ENCODE measurements at regions not wholly inside any gene's neighbourhood (a gene's known extent, or its start where the extent isn't known, plus 50 kb on each side); places are given as distances from the start of the nearest gene placed in this dataset.

- Histone ChIP-seq H3K9ac (replicated peaks in 1 of 4; ENCODE audit: extremely low read depth in 1 of 4, low read depth in 3 of 4, low read length in 3 of 4) (no peak overlapping the region), H3K56ac (replicated peaks; ENCODE audit: insufficient read length, low read depth, low read length) (no peak overlapping the region), H4K8ac (ENCODE audit: extremely low read depth, insufficient read depth, low read length) (no peak overlapping the region), H3K4me3 (ENCODE audit: extremely low read depth in 1 of 4, insufficient read depth in 2 of 4, low read depth in 3 of 4, low read length in 4 of 4) (no peak overlapping the region), H3K23ac (ENCODE audit: insufficient read length) (no peak overlapping the region), H3K18ac (ENCODE audit: extremely low read depth, low read length) (no peak overlapping the region), H3K4ac (replicated peaks; ENCODE audit: insufficient read length, low read depth, low read length) (no peak overlapping the region), H3K9me3 (ENCODE audit: insufficient read depth in 2 of 2, low read depth in 1 of 2, low read length in 1 of 2) (no peaks in the 10 kb centered on the region), H2AFZ (ENCODE audit: low read length) (no peak overlapping the region), H3K14ac (ENCODE audit: insufficient read length) (no peak overlapping the region), H3K36me3 (ENCODE audit: control insufficient read depth in 2 of 4, insufficient read depth in 4 of 4, low read length in 3 of 4) (no peaks in the 10 kb centered on the region), H2BK12ac (ENCODE audit: low read depth, low read length) (no peak overlapping the region), H2BK120ac (replicated peaks; ENCODE audit: low read depth, low read length) (no peak overlapping the region), H4K20me1 (replicated peaks in 1 of 2; ENCODE audit: control insufficient read depth in 1 of 2, insufficient read depth in 2 of 2, low read length in 2 of 2) (no peaks in the 10 kb centered on the region), H2BK20ac (ENCODE audit: low read length) (no peak overlapping the region), H3K27me3 (replicated peaks in 1 of 4; ENCODE audit: control insufficient read depth in 3 of 4, extremely low read depth in 1 of 4, insufficient read depth in 3 of 4, low read length in 3 of 4) (no peaks in the 10 kb centered on the region), H2BK5ac (ENCODE audit: low read depth, low read length) (no peak overlapping the region), H2AK5ac (ENCODE audit: low read depth, low read length) (no peak overlapping the region), H3K4me1 (replicated peaks in 1 of 4; ENCODE audit: control insufficient read depth in 3 of 4, insufficient read depth in 4 of 4, low read length in 3 of 4) (no peaks in the 10 kb centered on the region), H3K23me2 (ENCODE audit: low read depth, low read length) (no peaks in the 10 kb centered on the region), H3K79me2 (ENCODE audit: control insufficient read depth in 1 of 2, insufficient read depth in 2 of 2, low read length in 2 of 2) (no peaks in the 10 kb centered on the region), H4K91ac (replicated peaks; ENCODE audit: insufficient read length, low read length) (no peak overlapping the region), H3K27ac (ENCODE audit: low read depth, low read length) (no peak overlapping the region), H3K79me1 (ENCODE audit: low read depth, low read length) (no peaks in the 10 kb centered on the region), H4K5ac (ENCODE audit: insufficient read length, low read depth, low read length) (no peak overlapping the region), H2BK15ac (ENCODE audit: low read length) (no peak overlapping the region), H3K4me2 (ENCODE audit: insufficient read depth in 1 of 2, low read depth in 2 of 2, low read length in 2 of 2) (no peak overlapping the region)
- ChIA-PET CTCF (ENCODE audit: partially characterized antibody) (no interaction called here), POLR2A (ENCODE audit: partially characterized antibody) (no interaction called here)
- no peak for DNase-seq (ENCODE audit: low read depth in 1 of 2, low spot score in 2 of 2)
- FAIRE-seq: no peak
- no peak for TF ChIP-seq BACH1 (IDR thresholded peaks at IDR 0.05; ENCODE audit: low read length)
- no peak for TF ChIP-seq CTCF (IDR thresholded peaks at IDR 0.05; ENCODE audit: control extremely low read depth in 1 of 3, insufficient read depth in 1 of 3, low read depth in 1 of 3, low read length in 3 of 3)
- no peak for TF ChIP-seq SUZ12 (IDR thresholded peaks at IDR 0.05; ENCODE audit: low read length)
- TF ChIP-seq E2F6 (IDR thresholded peaks at IDR 0.05): no peak
These were observed 2135.4 kb downstream of the MRPL39 start for GRCh38 chr21:23471877-23472276.
